SK-N-SH treated with all-trans-retinoic acid at 6 μM for 48 hours (cell line): ENCODE measurements at regions not wholly inside any gene's neighbourhood (a gene's known extent, or its start where the extent isn't known, plus 50 kb on each side); places are given as distances from the start of the nearest gene placed in this dataset.

Source experiments
- ARNTL ChIP-seq: fragments of 450-650 bp; formaldehyde crosslinking; IDR thresholded peaks from 2 replicates; pipeline ENCODE4 v1.5.0; 2020; ENCODE audit warnings: low read depth, mild to moderate bottlenecking, moderate library complexity, borderline replicate concordance
- OSR1 ChIP-seq: fragments of 250-450 bp; sonication (Bioruptor Pico); IDR thresholded peaks from 2 replicates; pipeline ENCODE4 v1.8.0; 2022; ENCODE audit warnings: moderate library complexity, mild to moderate bottlenecking, inconsistent platforms
- PPARA ChIP-seq: fragments of 250-450 bp; sonication (Bioruptor Pico); IDR thresholded peaks from 2 replicates; pipeline ENCODE4 v1.5.0; 2020; ENCODE audit warnings: mild to moderate bottlenecking, borderline replicate concordance
- RARB ChIP-seq: fragments of 250-450 bp; sonication (Bioruptor Pico); IDR thresholded peaks from 2 replicates; pipeline ENCODE4 v1.8.0; 2021; ENCODE audit warnings: mild to moderate bottlenecking, moderate library complexity
- TCF4 ChIP-seq: fragments of 250-450 bp; sonication (Bioruptor Pico); IDR thresholded peaks from 2 replicates; pipeline ENCODE4 v1.8.0; 2021; ENCODE audit warnings: mild to moderate bottlenecking, moderate library complexity, borderline replicate concordance
- ZC3H10 ChIP-seq: fragments of 250-450 bp; sonication (Bioruptor Pico); IDR thresholded peaks from 2 replicates; pipeline ENCODE4 v1.5.1; 2021; ENCODE audit warnings: mild to moderate bottlenecking, moderate library complexity
- ZFP30 ChIP-seq: fragments of 450-650 bp; formaldehyde crosslinking; IDR thresholded peaks from 2 replicates; pipeline ENCODE4 v1.5.0; 2022; ENCODE audit warnings: mild to moderate bottlenecking, moderate library complexity
- TF ChIP-seq, protein P1 (sequence below): fragments of 250-450 bp; sonication (Bioruptor Pico); IDR thresholded peaks from 2 replicates; pipeline ENCODE4 v1.5.0; 2020; ENCODE audit warnings: mild to moderate bottlenecking, moderate library complexity
- TF ChIP-seq, protein P2 (sequence below): fragments of 250-450 bp; sonication (Bioruptor Pico); IDR thresholded peaks from 2 replicates; pipeline ENCODE4 v1.5.1; 2020; ENCODE audit warnings: low read depth, mild to moderate bottlenecking, moderate library complexity
- TF ChIP-seq, protein P3 (sequence below): fragments of 250-450 bp; sonication (Bioruptor Pico); IDR thresholded peaks from 2 replicates; pipeline ENCODE4 v1.8.0; 2020; ENCODE audit warnings: mild to moderate bottlenecking, moderate library complexity, borderline replicate concordance

DNA sequence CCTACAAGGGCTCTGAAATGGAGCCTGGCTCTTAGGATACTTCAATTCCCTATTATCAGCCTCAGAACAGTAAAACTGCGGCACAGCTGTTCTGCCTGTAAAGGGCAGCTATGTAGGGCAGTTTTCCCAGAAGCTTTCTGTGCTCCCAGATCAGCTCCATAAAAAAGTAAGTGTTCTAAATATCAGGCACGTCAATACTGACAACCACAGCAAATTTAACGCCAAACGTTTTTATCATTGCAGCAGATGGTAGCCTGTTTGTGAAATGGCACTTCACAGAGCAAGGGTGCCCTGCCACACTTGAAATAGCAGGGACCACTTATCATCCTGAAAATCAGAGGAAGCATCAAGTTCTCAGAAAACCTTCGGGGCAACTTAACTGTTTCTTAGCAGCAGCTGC, 54.8 kb upstream of the PTHLH start:
- TF ChIP-seq ZC3H10 (CRISPR knock-in tag) (no peak), TCF4 (no peak), RARB (CRISPR knock-in tag) (no peak), PPARA (CRISPR knock-in tag) (no peak), ZFP30 (CRISPR knock-in tag) (no peak), OSR1 (no peak), ARNTL (CRISPR knock-in tag) (no peak)
- TF ChIP-seq, protein P1, sequence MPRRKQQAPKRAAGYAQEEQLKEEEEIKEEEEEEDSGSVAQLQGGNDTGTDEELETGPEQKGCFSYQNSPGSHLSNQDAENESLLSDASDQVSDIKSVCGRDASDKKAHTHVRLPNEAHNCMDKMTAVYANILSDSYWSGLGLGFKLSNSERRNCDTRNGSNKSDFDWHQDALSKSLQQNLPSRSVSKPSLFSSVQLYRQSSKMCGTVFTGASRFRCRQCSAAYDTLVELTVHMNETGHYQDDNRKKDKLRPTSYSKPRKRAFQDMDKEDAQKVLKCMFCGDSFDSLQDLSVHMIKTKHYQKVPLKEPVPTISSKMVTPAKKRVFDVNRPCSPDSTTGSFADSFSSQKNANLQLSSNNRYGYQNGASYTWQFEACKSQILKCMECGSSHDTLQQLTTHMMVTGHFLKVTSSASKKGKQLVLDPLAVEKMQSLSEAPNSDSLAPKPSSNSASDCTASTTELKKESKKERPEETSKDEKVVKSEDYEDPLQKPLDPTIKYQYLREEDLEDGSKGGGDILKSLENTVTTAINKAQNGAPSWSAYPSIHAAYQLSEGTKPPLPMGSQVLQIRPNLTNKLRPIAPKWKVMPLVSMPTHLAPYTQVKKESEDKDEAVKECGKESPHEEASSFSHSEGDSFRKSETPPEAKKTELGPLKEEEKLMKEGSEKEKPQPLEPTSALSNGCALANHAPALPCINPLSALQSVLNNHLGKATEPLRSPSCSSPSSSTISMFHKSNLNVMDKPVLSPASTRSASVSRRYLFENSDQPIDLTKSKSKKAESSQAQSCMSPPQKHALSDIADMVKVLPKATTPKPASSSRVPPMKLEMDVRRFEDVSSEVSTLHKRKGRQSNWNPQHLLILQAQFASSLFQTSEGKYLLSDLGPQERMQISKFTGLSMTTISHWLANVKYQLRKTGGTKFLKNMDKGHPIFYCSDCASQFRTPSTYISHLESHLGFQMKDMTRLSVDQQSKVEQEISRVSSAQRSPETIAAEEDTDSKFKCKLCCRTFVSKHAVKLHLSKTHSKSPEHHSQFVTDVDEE (CRISPR knock-in tag) = no peak
- TF ChIP-seq, protein P2, sequence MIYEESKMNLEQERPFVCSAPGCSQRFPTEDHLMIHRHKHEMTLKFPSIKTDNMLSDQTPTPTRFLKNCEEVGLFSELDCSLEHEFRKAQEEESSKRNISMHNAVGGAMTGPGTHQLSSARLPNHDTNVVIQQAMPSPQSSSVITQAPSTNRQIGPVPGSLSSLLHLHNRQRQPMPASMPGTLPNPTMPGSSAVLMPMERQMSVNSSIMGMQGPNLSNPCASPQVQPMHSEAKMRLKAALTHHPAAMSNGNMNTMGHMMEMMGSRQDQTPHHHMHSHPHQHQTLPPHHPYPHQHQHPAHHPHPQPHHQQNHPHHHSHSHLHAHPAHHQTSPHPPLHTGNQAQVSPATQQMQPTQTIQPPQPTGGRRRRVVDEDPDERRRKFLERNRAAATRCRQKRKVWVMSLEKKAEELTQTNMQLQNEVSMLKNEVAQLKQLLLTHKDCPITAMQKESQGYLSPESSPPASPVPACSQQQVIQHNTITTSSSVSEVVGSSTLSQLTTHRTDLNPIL (CRISPR knock-in tag) = no peak
- TF ChIP-seq, protein P3, sequence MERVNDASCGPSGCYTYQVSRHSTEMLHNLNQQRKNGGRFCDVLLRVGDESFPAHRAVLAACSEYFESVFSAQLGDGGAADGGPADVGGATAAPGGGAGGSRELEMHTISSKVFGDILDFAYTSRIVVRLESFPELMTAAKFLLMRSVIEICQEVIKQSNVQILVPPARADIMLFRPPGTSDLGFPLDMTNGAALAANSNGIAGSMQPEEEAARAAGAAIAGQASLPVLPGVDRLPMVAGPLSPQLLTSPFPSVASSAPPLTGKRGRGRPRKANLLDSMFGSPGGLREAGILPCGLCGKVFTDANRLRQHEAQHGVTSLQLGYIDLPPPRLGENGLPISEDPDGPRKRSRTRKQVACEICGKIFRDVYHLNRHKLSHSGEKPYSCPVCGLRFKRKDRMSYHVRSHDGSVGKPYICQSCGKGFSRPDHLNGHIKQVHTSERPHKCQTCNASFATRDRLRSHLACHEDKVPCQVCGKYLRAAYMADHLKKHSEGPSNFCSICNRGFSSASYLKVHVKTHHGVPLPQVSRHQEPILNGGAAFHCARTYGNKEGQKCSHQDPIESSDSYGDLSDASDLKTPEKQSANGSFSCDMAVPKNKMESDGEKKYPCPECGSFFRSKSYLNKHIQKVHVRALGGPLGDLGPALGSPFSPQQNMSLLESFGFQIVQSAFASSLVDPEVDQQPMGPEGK (CRISPR knock-in tag) = no peak
